Kidney (tissue), 13 donors: ENCODE measurements at regions not wholly inside any gene's neighbourhood (a gene's known extent, or its start where the extent isn't known, plus 50 kb on each side); places are given as distances from the start of the nearest gene placed in this dataset.
A peak's percentile ranks its signal among the peaks of the same experiment; 100 is the strongest.

Source experiments
- DNase-seq, 5 donors: peaks; one replicate each; pipeline ENCODE4 v3.0.0-alpha.2; 2013 to 2020
- FAIRE-seq: peaks from 2 replicates; lab custom pipeline; 2012; peaks lifted over from hg19 to GRCh38; lab: Jason Lieb, UNC
- H3K27ac ChIP-seq, 2 donors: one replicate each; pipeline ENCODE4 v1.7.0; 2013; ENCODE audit warnings: low read depth in 2 of 2, low read length in 2 of 2, inconsistent platforms in 1 of 2
- H3K27me3 ChIP-seq: one replicate; pipeline ENCODE4 v1.7.1; 2013; ENCODE audit warnings: low read length, inconsistent platforms; ENCODE audit not compliant: control insufficient read depth, insufficient read depth
- H3K36me3 ChIP-seq, 3 donors: one replicate each; pipeline versions ENCODE4 v1.7.0 to v1.7.1; 2013; ENCODE audit warnings: low read length in 3 of 3, control low read depth in 1 of 3, inconsistent platforms in 1 of 3; ENCODE audit not compliant: insufficient read depth in 3 of 3, control insufficient read depth in 2 of 3
- H3K4me1 ChIP-seq, 3 donors: one replicate each; pipeline versions ENCODE4 v1.7.0 to v1.7.1; 2013; ENCODE audit warnings: low read length in 3 of 3, inconsistent platforms in 1 of 3, low read depth in 1 of 3; ENCODE audit not compliant: control insufficient read depth in 2 of 3, insufficient read depth in 2 of 3
- H3K4me3 ChIP-seq, 3 donors: one replicate each; pipeline versions ENCODE4 v1.7.0 to v1.8.1; 2013; ENCODE audit warnings: low read length in 3 of 3, control low read depth in 1 of 3, inconsistent platforms in 1 of 3
- H3K9ac ChIP-seq, 3 donors: one replicate each; pipeline versions ENCODE4 v1.7.0 to v1.7.1; 2013; ENCODE audit warnings: low read length in 3 of 3, control low read depth in 1 of 3, inconsistent platforms in 1 of 3
- H3K9me3 ChIP-seq, 3 donors: one replicate each; pipeline versions ENCODE4 v1.7.0 to v1.7.1; 2013; ENCODE audit warnings: low read length in 3 of 3, control low read depth in 1 of 3, inconsistent platforms in 1 of 3; ENCODE audit not compliant: control insufficient read depth in 2 of 3, insufficient read depth in 1 of 3
- intact Hi-C: fragments of 100-400 bp; cut with DNase I; formaldehyde crosslinking; loops from one replicate; pipeline ENCODE4 v1.11.1; 2022
- TF ChIP-seq, protein P1 (sequence below): IDR thresholded peaks from 3 replicates; pipeline ENCODE4 v1.5.1; 2012; ENCODE audit warnings: mild to moderate bottlenecking, moderate library complexity, borderline replicate concordance; ENCODE audit not compliant: insufficient read depth; ENCODE audit errors: extremely low read depth
- donor health status: control.
- donor health status: control.
- donor health status: control.
- donor health status: control.
- donor health status: control.
- donor health status: DM: yes; HTN: yes; CAD: no.
- donor health status: Normal renal cell carcinoma (clear cell type).

DNA sequence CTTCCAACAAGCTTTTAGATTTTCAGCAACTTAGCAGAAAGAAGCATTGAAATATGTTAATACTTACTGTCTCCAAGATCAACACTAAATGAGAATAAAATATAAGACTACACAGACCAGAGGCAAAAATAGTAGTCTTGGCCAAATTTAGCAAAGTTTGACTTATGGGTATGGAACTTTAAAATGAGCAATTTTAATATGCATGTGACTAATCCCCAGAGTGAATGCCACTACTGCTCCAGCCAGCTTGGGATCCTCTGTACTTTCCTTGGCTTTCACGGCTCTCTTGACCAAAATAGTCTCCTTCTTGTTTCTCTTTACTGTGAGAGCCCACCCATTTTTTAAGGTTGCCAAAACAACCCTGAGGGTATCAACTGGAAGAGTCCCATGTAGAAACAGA lies 148.0 kb upstream of the GRIA1 start:
- Histone ChIP-seq H3K36me3 (no peaks in the 10 kb centered on the region), H3K4me1 (no peaks in the 10 kb centered on the region), H3K4me3 (no peak overlapping the region), H3K27me3 (no peaks in the 10 kb centered on the region), H3K9ac (no peak overlapping the region), H3K9me3 (no peaks in the 10 kb centered on the region), H3K27ac (no peak overlapping the region)
- TF ChIP-seq, protein P1, sequence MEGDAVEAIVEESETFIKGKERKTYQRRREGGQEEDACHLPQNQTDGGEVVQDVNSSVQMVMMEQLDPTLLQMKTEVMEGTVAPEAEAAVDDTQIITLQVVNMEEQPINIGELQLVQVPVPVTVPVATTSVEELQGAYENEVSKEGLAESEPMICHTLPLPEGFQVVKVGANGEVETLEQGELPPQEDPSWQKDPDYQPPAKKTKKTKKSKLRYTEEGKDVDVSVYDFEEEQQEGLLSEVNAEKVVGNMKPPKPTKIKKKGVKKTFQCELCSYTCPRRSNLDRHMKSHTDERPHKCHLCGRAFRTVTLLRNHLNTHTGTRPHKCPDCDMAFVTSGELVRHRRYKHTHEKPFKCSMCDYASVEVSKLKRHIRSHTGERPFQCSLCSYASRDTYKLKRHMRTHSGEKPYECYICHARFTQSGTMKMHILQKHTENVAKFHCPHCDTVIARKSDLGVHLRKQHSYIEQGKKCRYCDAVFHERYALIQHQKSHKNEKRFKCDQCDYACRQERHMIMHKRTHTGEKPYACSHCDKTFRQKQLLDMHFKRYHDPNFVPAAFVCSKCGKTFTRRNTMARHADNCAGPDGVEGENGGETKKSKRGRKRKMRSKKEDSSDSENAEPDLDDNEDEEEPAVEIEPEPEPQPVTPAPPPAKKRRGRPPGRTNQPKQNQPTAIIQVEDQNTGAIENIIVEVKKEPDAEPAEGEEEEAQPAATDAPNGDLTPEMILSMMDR, result no peak
- intact Hi-C loops, result no loop called here
- no peak for DNase-seq
- no peak for FAIRE-seq

DNA sequence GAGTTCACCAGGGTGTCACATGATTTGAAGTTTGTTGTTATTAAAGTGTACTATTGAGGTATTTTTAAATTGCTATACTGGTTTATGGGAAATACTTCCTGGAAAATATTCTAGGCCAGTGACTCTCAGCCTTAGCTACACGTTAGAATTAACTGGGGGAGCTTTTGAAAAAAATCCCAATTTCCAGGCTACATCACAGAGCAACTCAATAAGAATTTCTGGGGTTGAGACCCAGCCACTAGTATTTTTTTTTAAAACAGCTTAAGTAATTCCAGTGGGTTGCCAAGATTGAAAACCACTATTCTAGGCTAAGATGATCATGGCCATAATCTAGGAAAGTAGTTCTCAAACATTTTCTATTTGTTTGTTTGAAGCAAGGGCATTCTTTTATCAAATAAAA lies 142.9 kb upstream of the GRIA1 start:
- H3K4me1 ChIP-seq, result no peaks in the 10 kb centered on the region
- H3K36me3 ChIP-seq, result no peaks in the 10 kb centered on the region
- no peak overlapping the region for H3K4me3 ChIP-seq
- no peaks in the 10 kb centered on the region for H3K9me3 ChIP-seq
- DNase-seq (no peak), FAIRE-seq (no peak)
- H3K9ac ChIP-seq, result no peak overlapping the region
- H3K27me3 ChIP-seq, result no peaks in the 10 kb centered on the region
- TF ChIP-seq, protein P1, result no peak
- no peak overlapping the region for H3K27ac ChIP-seq
- intact Hi-C loops, result no loop called here

DNA sequence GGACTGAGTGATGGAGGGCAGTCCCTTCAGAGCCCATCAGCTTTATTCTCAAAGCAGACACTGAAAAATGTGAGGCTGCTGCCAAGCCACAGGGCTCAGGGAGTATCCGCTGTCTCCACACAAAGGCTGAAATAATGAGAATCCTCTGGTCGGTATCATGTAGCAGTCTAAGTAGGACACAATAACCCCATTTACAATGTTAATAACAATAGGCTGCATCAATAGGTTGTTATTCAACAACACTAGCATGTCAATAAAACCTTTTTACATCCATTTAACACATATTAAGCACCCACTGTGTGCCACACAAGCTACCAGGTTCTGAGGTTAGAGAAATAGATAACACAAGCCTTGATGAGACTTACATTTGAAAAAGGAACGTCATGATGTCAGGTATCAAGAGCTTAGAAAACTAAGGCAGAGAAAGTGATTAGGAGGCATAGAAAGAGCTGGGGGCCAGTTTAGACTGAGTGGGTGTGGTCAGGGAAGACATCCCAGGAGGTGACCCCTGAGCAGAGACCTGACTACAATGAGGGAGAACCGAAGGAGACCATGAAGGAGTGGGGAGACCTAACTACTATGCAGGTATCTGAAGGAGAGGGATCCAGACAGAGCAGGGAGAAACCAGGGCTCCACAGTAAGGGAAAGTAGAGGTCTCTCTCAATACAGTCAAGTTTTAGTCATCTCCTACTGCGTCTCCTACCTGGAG lies 140.1 kb upstream of the GRIA1 start:
- Histone ChIP-seq H3K9me3 (no peaks in the 10 kb centered on the region), H3K27ac (no peak overlapping the region), H3K4me1 (no peaks in the 10 kb centered on the region), H3K4me3 (no peak overlapping the region), H3K36me3 (no peaks in the 10 kb centered on the region), H3K27me3 (no peaks in the 10 kb centered on the region), H3K9ac (no peak overlapping the region)
- TF ChIP-seq, protein P1, result no peak
- no peak for DNase-seq
- intact Hi-C loops, result no loop called here
- no peak for FAIRE-seq

DNA sequence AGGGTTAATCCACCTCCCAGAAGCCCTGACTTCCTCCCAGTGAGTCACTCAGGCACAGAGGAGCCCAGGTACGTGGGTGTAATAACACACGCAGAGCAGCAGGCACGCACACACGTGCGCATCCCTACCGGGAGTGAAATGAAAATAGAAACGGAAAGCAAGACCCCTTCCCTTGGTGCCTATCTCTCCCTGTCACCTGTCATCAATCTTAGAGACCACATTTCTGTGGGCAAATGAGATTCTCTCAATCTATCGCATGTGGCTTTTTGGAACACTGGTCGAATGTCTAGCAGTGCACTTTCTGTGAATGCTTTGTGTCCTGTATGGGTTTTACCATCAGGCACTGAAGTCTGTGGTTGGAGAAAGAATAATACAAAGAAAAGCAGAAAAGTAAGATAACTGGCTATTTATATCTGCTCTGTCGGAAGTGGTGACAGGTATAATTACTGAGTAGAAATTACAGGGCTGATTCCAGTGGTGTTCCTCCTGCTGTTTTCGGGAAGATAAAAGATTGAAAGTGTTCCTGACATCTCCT lies 137.7 kb upstream of the GRIA1 start:
- Histone ChIP-seq H3K27ac (no peak overlapping the region), H3K9ac (no peak overlapping the region), H3K9me3 (no peaks in the 10 kb centered on the region), H3K36me3 (no peaks in the 10 kb centered on the region), H3K4me3 (no peak overlapping the region), H3K27me3 (no peaks in the 10 kb centered on the region), H3K4me1 (no peaks in the 10 kb centered on the region)
- TF ChIP-seq, protein P1, result no peak
- FAIRE-seq, result no peak
- DNase-seq, result peak in 1 of 5 donors; percentile 1
- intact Hi-C loops, result no loop called here
